Neural cell (in vitro differentiated cells): ENCODE measurements at regions not wholly inside any gene's neighbourhood (a gene's known extent, or its start where the extent isn't known, plus 50 kb on each side); places are given as distances from the start of the nearest gene placed in this dataset.

Experiments
- H2AFZ ChIP-seq: fragments of 200-600, 300-800 bp; sonication (generic), shearing (Covaris generic); 2 replicates; pipeline ENCODE4 v1.6.0; 2014; ENCODE audit warnings: low read depth, mild to moderate bottlenecking, antibody characterized with exemption, low read length, moderate library complexity
- H3F3A ChIP-seq: fragments of 200-600 bp; shearing (Covaris generic); 2 replicates; pipeline ENCODE4 v1.6.1; 2016; ENCODE audit warnings: mild to moderate bottlenecking, moderate library complexity, mixed read lengths, antibody characterized with exemption, low read length; ENCODE audit not compliant: insufficient read depth, poor library complexity, severe bottlenecking
- H3K27ac ChIP-seq: fragments of 200-600, 300-800 bp; sonication (generic), shearing (Covaris generic); 2 replicates; pipeline ENCODE4 v1.5.1; 2014; ENCODE audit warnings: mild to moderate bottlenecking, low read length, moderate library complexity
- H3K27me3 ChIP-seq: fragments of 300-800, 200-600 bp; sonication (generic), shearing (Covaris generic); 2 replicates; pipeline ENCODE4 v1.6.0; 2014; ENCODE audit warnings: mild to moderate bottlenecking, low read depth, low read length, moderate library complexity; ENCODE audit not compliant: insufficient read depth
- H3K36me3 ChIP-seq: fragments of 300-800, 200-600 bp; sonication (generic), shearing (Covaris generic); 2 replicates; pipeline ENCODE4 v1.5.1; 2014; ENCODE audit warnings: mild to moderate bottlenecking, antibody characterized with exemption, low read length, moderate library complexity; ENCODE audit not compliant: insufficient read depth
- H3K4me2 ChIP-seq: fragments of 300-800, 200-600 bp; sonication (generic), shearing (Covaris generic); 2 replicates; pipeline ENCODE4 v1.6.0; 2014; ENCODE audit warnings: mild to moderate bottlenecking, low read length
- H3K4me3 ChIP-seq: fragments of 300-800, 200-600 bp; sonication (generic), shearing (Covaris generic); 2 replicates; pipeline ENCODE4 v1.5.1; 2014; ENCODE audit warnings: mild to moderate bottlenecking, low read length, moderate library complexity
- H3K79me2 ChIP-seq: fragments of 200-600 bp; shearing (Covaris generic); replicated peaks from 2 replicates; pipeline ENCODE4 v1.6.0; 2014; ENCODE audit warnings: mild to moderate bottlenecking, low read length, moderate library complexity; ENCODE audit not compliant: insufficient read depth
- H3K9ac ChIP-seq: fragments of 300-800, 200-600 bp; sonication (generic), shearing (Covaris generic); 2 replicates; pipeline ENCODE4 v1.6.1; 2016; ENCODE audit warnings: mild to moderate bottlenecking, low read length, mixed read lengths
- H3K9me2 ChIP-seq: fragments of 200-600 bp; shearing (Covaris generic); 2 replicates; pipeline ENCODE4 v1.6.1; 2016; ENCODE audit warnings: mild to moderate bottlenecking, low read length, mixed read lengths; ENCODE audit not compliant: insufficient read depth
- H3K9me3 ChIP-seq: fragments of 200-600, 300-800 bp; sonication (generic), shearing (Covaris generic); 2 replicates; pipeline ENCODE4 v1.6.1; 2016; ENCODE audit warnings: mild to moderate bottlenecking, mixed run types, low read length, moderate library complexity, mixed read lengths
- H4K20me1 ChIP-seq: fragments of 200-600 bp; shearing (Covaris generic); 2 replicates; pipeline ENCODE4 v1.6.1; 2016; ENCODE audit warnings: mild to moderate bottlenecking, mixed run types; ENCODE audit not compliant: insufficient read depth
- EP300 ChIP-seq: fragments of 450-650 bp; conservative IDR thresholded peaks from 2 replicates; pipeline ENCODE4 v1.6.1; 2014; ENCODE audit warnings: antibody characterized with exemption, mild to moderate bottlenecking, moderate library complexity; ENCODE audit not compliant: poor library complexity, severe bottlenecking
- EZH2 ChIP-seq: fragments of 200-600, 300-800 bp; shearing (Covaris generic), sonication (generic); IDR thresholded peaks from 2 replicates; pipeline ENCODE4 v1.6.1; 2014; ENCODE audit warnings: antibody characterized with exemption, low read length, borderline replicate concordance, mild to moderate bottlenecking; ENCODE audit not compliant: insufficient read depth, poor library complexity, severe bottlenecking
- MXI1 ChIP-seq: fragments of 450-650 bp; conservative IDR thresholded peaks from 2 replicates; pipeline ENCODE4 v1.6.1; 2014; ENCODE audit warnings: antibody characterized with exemption, mild to moderate bottlenecking; ENCODE audit not compliant: poor library complexity, severe bottlenecking
- POLR2AphosphoS5 ChIP-seq: IDR thresholded peaks from 2 replicates; pipeline ENCODE4 v1.6.1; 2012
- RAD21 ChIP-seq: fragments of 450-650 bp; conservative IDR thresholded peaks from 2 replicates; pipeline ENCODE4 v1.6.1; 2014; ENCODE audit warnings: antibody characterized with exemption, mild to moderate bottlenecking, moderate library complexity
- SMC3 ChIP-seq: fragments of 450-650 bp; conservative IDR thresholded peaks from 2 replicates; pipeline ENCODE4 v1.6.1; 2014; ENCODE audit warnings: antibody characterized with exemption, mild to moderate bottlenecking, moderate library complexity; ENCODE audit not compliant: poor library complexity
- TAF1 ChIP-seq: IDR thresholded peaks from 2 replicates; pipeline ENCODE4 v1.6.1; 2012; ENCODE audit warnings: low read depth
- TF ChIP-seq, protein P1 (sequence below): IDR thresholded peaks from 2 replicates; pipeline ENCODE4 v1.6.1; 2012; ENCODE audit warnings: borderline replicate concordance
- TF ChIP-seq, protein P2 (sequence below): fragments of 450-650 bp; IDR thresholded peaks from 2 replicates; pipeline ENCODE4 v1.5.1; 2014; ENCODE audit warnings: antibody characterized with exemption, mild to moderate bottlenecking, moderate library complexity; ENCODE audit not compliant: poor library complexity, severe bottlenecking

DNA sequence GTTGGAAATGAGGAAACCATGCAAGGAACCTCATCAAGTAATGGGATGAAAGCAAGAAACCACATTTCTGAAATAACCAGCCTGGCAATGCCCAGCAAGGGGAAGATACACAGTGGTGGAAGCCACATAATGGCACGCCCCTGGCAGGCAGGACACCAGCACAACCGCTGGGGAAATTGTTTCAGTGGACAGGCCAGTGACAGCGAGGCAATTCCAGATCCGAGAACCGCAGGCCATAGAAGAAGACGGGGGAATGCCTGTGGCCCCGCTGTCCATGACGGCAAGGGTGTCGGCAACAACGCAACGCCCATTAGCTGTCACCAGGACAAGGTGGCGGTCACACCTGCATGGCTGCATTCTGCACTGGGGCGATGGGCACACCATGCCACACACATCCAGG, 1389.6 kb downstream of the BRD1 start:
- no peak overlapping the region for H3K4me3 ChIP-seq
- no peaks in the 10 kb centered on the region for H3F3A ChIP-seq
- no peaks in the 10 kb centered on the region for H3K9me2 ChIP-seq
- H3K27ac ChIP-seq: no peak overlapping the region
- H3K9ac ChIP-seq: no peak overlapping the region
- no peaks in the 10 kb centered on the region for H4K20me1 ChIP-seq
- no peak for TF ChIP-seq POLR2AphosphoS5
- no peak for TF ChIP-seq EZH2
- TF ChIP-seq RAD21: no peak
- TF ChIP-seq EP300: no peak
- TF ChIP-seq, protein P1, sequence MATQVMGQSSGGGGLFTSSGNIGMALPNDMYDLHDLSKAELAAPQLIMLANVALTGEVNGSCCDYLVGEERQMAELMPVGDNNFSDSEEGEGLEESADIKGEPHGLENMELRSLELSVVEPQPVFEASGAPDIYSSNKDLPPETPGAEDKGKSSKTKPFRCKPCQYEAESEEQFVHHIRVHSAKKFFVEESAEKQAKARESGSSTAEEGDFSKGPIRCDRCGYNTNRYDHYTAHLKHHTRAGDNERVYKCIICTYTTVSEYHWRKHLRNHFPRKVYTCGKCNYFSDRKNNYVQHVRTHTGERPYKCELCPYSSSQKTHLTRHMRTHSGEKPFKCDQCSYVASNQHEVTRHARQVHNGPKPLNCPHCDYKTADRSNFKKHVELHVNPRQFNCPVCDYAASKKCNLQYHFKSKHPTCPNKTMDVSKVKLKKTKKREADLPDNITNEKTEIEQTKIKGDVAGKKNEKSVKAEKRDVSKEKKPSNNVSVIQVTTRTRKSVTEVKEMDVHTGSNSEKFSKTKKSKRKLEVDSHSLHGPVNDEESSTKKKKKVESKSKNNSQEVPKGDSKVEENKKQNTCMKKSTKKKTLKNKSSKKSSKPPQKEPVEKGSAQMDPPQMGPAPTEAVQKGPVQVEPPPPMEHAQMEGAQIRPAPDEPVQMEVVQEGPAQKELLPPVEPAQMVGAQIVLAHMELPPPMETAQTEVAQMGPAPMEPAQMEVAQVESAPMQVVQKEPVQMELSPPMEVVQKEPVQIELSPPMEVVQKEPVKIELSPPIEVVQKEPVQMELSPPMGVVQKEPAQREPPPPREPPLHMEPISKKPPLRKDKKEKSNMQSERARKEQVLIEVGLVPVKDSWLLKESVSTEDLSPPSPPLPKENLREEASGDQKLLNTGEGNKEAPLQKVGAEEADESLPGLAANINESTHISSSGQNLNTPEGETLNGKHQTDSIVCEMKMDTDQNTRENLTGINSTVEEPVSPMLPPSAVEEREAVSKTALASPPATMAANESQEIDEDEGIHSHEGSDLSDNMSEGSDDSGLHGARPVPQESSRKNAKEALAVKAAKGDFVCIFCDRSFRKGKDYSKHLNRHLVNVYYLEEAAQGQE: no peak
- no peak for TF ChIP-seq SMC3
- TF ChIP-seq, protein P2, sequence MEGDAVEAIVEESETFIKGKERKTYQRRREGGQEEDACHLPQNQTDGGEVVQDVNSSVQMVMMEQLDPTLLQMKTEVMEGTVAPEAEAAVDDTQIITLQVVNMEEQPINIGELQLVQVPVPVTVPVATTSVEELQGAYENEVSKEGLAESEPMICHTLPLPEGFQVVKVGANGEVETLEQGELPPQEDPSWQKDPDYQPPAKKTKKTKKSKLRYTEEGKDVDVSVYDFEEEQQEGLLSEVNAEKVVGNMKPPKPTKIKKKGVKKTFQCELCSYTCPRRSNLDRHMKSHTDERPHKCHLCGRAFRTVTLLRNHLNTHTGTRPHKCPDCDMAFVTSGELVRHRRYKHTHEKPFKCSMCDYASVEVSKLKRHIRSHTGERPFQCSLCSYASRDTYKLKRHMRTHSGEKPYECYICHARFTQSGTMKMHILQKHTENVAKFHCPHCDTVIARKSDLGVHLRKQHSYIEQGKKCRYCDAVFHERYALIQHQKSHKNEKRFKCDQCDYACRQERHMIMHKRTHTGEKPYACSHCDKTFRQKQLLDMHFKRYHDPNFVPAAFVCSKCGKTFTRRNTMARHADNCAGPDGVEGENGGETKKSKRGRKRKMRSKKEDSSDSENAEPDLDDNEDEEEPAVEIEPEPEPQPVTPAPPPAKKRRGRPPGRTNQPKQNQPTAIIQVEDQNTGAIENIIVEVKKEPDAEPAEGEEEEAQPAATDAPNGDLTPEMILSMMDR: no peak
- TF ChIP-seq TAF1: no peak
- TF ChIP-seq MXI1: no peak
- H3K9me3 ChIP-seq: no peaks in the 10 kb centered on the region
- H3K4me2 ChIP-seq: no peak overlapping the region
- no peaks in the 10 kb centered on the region for H3K36me3 ChIP-seq
- H3K27me3 ChIP-seq: no peaks in the 10 kb centered on the region
- H2AFZ ChIP-seq: no peak overlapping the region
- H3K79me2 ChIP-seq: no peaks in the 10 kb centered on the region

DNA sequence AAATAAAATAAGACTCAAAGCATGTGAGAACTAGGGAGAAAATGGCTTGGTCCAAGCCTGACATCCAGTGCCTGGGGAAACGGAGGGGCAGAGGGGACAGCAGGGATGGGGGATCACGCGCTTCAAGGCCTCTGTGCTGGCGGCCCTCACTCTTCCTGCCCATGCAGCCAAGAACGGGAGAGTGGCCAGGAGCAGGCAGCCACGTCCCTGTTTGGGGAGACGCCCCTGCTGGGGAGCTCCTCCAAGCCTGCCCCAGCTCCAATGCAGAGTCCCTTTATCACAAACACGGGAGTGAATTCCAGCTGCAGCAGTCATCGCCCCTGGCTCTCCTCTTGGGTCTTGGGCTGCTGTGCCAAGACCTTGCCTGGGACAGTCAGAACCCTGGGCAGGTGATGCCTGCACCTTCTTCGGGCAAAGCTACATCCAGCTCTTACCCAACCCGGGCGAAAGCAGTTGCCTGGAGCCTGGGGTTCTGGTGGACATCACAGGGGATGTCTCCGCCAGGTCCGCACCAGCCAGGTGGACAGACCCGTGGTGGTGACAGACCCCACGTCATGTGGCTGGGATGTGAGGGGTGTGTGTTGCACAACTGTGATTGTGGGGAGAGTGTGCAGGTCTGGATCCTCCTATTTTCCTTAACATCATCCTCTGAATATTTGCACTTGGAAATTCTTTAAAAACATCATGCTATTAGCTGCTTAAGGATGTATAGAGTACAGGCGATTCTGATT, 1391.3 kb downstream of the BRD1 start:
- H3F3A ChIP-seq: no peaks in the 10 kb centered on the region
- H4K20me1 ChIP-seq: no peaks in the 10 kb centered on the region
- no peak for TF ChIP-seq POLR2AphosphoS5

DNA sequence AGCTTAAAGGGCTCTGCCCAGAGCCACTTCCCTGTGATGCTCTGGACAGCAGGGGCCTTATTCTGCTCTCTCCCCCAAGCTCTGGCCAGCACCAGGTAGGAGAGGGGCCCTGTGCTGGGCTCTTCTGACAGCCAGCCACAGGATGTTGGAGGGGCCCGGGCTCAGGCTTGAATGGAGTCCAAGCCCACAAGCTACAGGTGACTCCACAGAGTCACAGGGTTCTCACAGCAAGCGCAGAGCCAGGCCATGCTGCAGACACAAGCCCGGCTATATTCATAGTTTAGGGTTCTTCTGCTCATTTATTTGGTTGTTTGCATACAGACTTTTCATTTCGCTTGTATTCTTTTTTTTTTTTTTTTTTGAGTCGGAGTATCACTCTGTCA, 1392.8 kb downstream of the BRD1 start:
- H3K9me3 ChIP-seq: no peaks in the 10 kb centered on the region

More for the DNA sequence above, 1391.3 kb downstream of the BRD1 start:
- Histone ChIP-seq H3K27me3 (no peaks in the 10 kb centered on the region), H2AFZ (no peak overlapping the region), H3K79me2 (no peaks in the 10 kb centered on the region), H3K27ac (no peak overlapping the region), H3K4me3 (no peak overlapping the region), H3K9me2 (no peaks in the 10 kb centered on the region), H3K4me2 (no peak overlapping the region), H3K9ac (no peak overlapping the region), H3K36me3 (no peaks in the 10 kb centered on the region), H3K9me3 (no peaks in the 10 kb centered on the region)

More for the DNA sequence above, 1392.8 kb downstream of the BRD1 start:
- Histone ChIP-seq H3K9me2 (no peaks in the 10 kb centered on the region), H3K79me2 (no peaks in the 10 kb centered on the region), H3K36me3 (no peaks in the 10 kb centered on the region), H4K20me1 (no peaks in the 10 kb centered on the region), H3K9ac (no peak overlapping the region), H3K4me2 (no peak overlapping the region), H3K27ac (no peak overlapping the region), H2AFZ (no peak overlapping the region), H3F3A (no peaks in the 10 kb centered on the region), H3K4me3 (no peak overlapping the region), H3K27me3 (no peaks in the 10 kb centered on the region)
- no peak for TF ChIP-seq TAF1
- no peak for TF ChIP-seq POLR2AphosphoS5
- no peak for TF ChIP-seq SMC3
- no peak for TF ChIP-seq MXI1
- no peak for TF ChIP-seq EZH2
- no peak for TF ChIP-seq EP300
